Activated naive CD8-positive, alpha-beta T cell treated with anti-CD3 and anti-CD28 coated beads, Interleukin-2, amount 50 U/mL, for 24 hours (primary cell): ENCODE measurements at regions not wholly inside any gene's neighbourhood (a gene's known extent, or its start where the extent isn't known, plus 50 kb on each side); places are given as distances from the start of the nearest gene placed in this dataset.
"Not testable (repeated sequence)": the region's sequence is repeated elsewhere in the genome, so short reads cannot be mapped to it uniquely, and the experiment has no call there.

Source experiments
- ATAC-seq: fragments of 150-1000 bp; cut with Tn5 transposase; one replicate; pipeline ENCODE4 v1.10.0; 2021
- DNase-seq: peaks from one replicate; pipeline ENCODE4 v3.0.0; 2021
- H3K27ac Mint-ChIP-seq: one replicate; pipeline ENCODE4 v1.8.0; 2021; ENCODE audit warnings: mild to moderate bottlenecking, mixed read lengths
- H3K27me3 Mint-ChIP-seq: one replicate; pipeline ENCODE4 v1.8.0; 2021; ENCODE audit warnings: mixed read lengths
- H3K36me3 Mint-ChIP-seq: one replicate; pipeline ENCODE4 v1.8.0; 2021; ENCODE audit warnings: low read depth, mixed read lengths
- H3K4me1 Mint-ChIP-seq: one replicate; pipeline ENCODE4 v1.8.0; 2021; ENCODE audit warnings: mixed read lengths
- H3K4me3 Mint-ChIP-seq: one replicate; pipeline ENCODE4 v1.8.0; 2021; ENCODE audit warnings: mild to moderate bottlenecking, moderate library complexity, mixed read lengths
- H3K9me3 Mint-ChIP-seq: one replicate; pipeline ENCODE4 v1.8.0; 2021; ENCODE audit warnings: mixed read lengths

DNA sequence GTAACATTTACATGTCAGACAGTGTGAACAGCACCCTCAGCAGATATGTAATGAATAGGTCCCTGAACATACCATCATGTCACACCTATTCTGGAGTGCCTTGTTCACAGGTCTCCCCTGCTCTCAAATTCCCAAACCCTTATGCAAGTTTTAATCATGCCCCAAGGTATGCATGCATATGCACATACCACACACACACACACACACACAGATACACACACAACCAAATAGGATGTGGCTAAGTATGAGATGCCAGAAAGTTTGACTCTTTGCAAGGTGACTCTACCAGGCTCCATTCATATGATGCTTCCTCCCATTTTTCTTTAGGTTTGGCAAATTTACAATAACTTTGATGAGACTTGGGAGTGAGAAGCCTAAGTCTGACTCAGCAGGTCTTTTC is 243.8 kb upstream of the IRAK1BP1 start:
- DNase-seq (no peak), ATAC-seq (no peak)
- Mint-ChIP-seq H3K4me1 (no peaks in the 10 kb centered on the region), H3K4me3 (no peak overlapping the region), H3K9me3 (no peaks in the 10 kb centered on the region), H3K27me3 (peaks cover 3% of the 10 kb centered on the region), H3K36me3 (no peaks in the 10 kb centered on the region), H3K27ac (no peak overlapping the region)

DNA sequence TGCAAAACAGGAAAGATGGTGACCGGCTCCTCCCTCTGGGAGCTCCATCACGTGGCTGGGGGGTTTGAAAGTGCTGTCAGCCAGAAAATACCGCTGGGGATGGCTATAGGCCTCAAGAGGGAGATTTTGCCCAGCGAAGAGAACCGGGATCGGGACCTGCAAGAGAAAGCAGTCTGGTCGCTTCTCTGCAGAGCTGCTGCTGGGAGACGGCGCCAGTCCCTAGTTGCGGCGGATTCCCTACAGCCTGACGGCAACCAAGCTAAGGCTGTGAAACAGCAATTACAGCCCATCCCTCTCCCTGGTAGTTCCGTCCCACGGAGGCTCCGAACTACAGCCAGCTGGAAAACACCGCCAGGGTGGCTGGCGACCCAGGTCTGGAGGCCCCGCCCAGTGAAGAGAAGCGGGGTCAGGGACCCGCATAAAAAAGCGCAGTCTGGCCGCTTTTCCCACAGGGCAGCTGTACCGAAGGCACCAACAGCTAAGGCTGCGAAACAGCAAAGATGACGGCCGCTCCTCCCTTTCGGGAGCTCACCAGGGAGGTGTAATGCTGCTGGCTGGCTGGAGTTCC is 238.1 kb upstream of the IRAK1BP1 start:
- Mint-ChIP-seq H3K9me3 (peaks cover 3% of the 10 kb centered on the region), H3K27me3 (peaks cover 11% of the 10 kb centered on the region), H3K27ac (no peak overlapping the region), H3K4me3 (no peak overlapping the region), H3K36me3 (no peaks in the 10 kb centered on the region), H3K4me1 (no peaks in the 10 kb centered on the region)
- no peak for DNase-seq
- no peak for ATAC-seq

DNA sequence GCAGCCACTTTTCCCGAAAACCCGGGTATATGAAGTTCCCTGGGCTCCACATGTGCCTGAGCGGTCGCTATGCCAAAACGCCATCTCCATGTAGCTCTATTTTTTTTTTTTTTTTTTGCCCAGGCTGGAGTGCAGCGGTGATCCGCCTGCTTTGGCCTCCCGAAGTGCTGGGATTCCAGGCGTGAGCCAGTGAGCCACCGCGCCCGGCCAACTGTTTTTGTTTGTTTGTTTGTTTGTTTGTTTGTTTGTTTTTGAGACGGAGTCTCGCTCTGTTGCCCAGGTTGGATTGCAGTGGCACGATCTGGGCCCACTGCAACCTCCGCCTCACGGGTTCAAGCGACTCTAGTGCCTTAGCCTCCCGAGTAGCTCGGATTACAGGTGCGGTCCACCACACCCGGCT is 237.5 kb upstream of the IRAK1BP1 start:
- H3K27me3 Mint-ChIP-seq: peaks cover 11% of the 10 kb centered on the region
- DNase-seq (no peak), ATAC-seq (no peak)
- H3K4me3 Mint-ChIP-seq: no peak overlapping the region
- H3K27ac Mint-ChIP-seq: no peak overlapping the region
- no peaks in the 10 kb centered on the region for H3K36me3 Mint-ChIP-seq
- H3K4me1 Mint-ChIP-seq: no peaks in the 10 kb centered on the region
- H3K9me3 Mint-ChIP-seq: peaks cover 3% of the 10 kb centered on the region

DNA sequence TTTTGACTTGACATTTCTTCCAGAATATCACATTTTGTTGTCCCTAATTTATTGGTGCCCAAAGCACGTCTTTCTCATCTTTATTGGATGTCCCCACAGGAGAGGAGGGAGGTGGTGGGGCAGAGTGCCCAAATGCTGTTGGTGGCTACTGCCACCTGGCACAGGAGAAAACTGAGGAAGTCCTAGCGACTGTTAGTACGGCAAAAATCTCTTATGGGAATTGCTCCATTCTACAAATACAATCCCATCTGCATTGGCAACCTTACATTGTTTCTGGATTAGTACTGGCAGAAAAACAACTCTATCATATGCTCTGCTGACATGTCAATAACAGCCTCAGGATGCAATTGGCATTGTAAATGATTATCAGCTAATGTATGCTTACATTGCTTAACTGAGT is 235.4 kb upstream of the IRAK1BP1 start:
- DNase-seq (no peak), ATAC-seq (no peak)
- H3K4me1 Mint-ChIP-seq: no peaks in the 10 kb centered on the region
- H3K9me3 Mint-ChIP-seq: peaks cover 3% of the 10 kb centered on the region
- H3K27ac Mint-ChIP-seq: no peak overlapping the region
- no peaks in the 10 kb centered on the region for H3K36me3 Mint-ChIP-seq
- no peak overlapping the region for H3K4me3 Mint-ChIP-seq
- H3K27me3 Mint-ChIP-seq: peaks cover 11% of the 10 kb centered on the region

DNA sequence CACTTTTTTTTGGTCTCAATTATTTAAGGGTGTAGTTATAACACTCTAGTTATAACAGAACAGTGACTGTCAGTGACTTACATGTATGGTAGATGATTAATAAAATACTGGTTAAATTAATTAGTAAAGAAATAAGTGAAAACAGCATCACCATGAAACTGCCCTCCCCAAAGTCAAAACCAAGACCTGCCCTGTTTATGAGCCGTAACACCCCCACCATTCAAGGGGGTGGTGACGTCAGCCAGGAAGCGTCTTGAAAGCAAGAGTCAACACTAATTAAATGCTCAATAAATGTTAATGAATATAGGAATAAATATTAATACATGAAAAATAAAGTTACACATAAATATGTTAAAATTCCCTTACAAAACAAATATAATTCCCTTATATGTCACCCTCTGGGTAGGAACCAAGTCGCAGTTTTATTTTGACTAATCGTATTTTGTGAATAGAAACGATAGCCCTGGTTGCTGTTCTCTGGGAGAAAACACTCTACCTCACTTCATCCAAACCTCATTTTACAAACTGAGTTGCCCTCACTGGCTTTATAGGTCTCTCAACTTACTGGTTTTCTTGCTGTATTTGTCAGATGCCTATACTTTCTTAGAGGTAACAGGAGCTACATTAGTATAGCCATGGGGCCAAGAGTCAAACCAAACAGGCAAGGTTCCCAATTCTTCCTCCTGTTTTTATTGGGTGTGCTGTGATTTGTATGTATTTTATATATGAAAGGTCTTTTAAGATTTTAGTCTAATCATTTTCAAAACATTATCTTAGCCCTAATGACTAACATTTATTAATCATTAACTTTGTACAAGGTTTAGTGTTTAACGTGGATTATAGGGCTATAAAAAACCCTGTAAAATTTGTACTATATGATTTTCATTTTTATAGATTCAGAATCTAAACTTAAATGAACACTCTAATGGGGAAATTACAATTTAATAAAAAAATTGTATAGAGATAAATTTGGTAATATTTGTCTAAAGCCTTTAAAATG is 227.9 kb upstream of the IRAK1BP1 start:
- Mint-ChIP-seq H3K4me1 (no peaks in the 10 kb centered on the region), H3K4me3 (no peak overlapping the region), H3K36me3 (no peaks in the 10 kb centered on the region), H3K27me3 (no peaks in the 10 kb centered on the region), H3K9me3 (peaks cover 15% of the 10 kb centered on the region), H3K27ac (no peak overlapping the region)
- ATAC-seq: no peak
- DNase-seq: no peak

DNA sequence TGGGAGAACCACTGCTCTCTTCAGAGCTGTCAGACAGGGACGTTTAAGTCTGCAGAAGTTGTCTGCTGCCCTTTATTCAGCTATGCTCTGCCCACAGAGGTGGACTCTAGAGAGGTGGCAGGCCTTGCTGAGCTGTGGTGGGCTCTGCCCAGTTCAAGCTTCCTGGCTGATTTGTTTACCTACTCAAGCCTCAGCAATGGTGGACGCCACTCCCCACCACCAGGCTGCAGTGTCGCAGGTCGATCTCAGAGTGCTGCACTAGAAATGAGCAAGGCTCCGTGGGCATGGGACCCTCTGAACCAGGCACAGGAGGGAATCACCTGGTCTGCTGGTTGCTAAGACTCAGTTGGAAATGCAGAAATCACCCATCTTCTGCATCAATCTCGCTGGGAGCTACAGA is 223.4 kb upstream of the IRAK1BP1 start:
- H3K9me3 Mint-ChIP-seq: peaks cover 19% of the 10 kb centered on the region
- not testable (repeated sequence) for H3K36me3 Mint-ChIP-seq, H3K27ac Mint-ChIP-seq, ATAC-seq, H3K27me3 Mint-ChIP-seq, DNase-seq, H3K4me1 Mint-ChIP-seq, H3K4me3 Mint-ChIP-seq

DNA sequence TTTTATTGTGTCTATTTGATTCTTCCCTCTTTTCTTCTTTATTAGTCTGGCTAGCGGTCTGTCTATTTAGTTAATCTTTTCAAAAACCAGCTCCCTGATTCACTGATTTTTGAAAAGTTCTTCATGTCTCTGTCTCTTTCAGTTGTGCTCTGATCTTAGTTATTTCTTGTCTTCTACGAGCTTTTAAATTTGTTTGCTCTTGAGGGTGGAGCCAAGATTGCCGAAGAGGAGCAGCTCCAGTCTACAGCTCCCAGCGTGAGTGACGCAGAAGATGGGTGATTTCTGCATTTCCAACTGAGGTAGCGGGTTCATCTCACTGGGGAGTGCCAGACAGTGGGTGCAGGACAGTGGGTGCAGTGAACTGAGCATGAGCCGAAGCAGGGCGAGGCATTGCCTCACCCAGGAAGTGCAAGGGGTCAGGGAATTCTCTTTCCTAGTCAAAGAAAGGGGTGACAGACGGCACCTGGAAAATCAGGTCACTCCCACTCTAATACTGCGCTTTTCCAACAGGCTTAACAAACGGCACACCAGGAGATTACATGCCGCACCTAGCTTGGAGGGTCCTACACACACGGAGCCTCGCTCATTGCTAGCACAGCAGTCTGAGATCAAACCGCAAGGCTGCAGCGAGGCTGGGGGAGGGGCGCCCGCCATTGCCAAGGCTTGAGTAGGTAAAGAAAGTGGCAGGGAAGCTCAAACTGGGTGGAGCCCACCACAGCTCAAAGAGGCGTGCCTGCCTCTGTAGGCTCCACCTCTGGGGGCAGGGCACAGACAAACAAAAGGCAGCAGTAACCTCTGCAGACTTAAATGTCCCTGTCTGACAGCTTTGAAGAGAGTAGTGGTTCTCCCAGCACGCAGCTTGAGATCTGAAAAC is 220.6 kb upstream of the IRAK1BP1 start:
- not testable (repeated sequence) for H3K27me3 Mint-ChIP-seq, H3K4me3 Mint-ChIP-seq, DNase-seq, H3K36me3 Mint-ChIP-seq, H3K4me1 Mint-ChIP-seq, ATAC-seq, H3K27ac Mint-ChIP-seq
- H3K9me3 Mint-ChIP-seq: peaks cover 12% of the 10 kb centered on the region

DNA sequence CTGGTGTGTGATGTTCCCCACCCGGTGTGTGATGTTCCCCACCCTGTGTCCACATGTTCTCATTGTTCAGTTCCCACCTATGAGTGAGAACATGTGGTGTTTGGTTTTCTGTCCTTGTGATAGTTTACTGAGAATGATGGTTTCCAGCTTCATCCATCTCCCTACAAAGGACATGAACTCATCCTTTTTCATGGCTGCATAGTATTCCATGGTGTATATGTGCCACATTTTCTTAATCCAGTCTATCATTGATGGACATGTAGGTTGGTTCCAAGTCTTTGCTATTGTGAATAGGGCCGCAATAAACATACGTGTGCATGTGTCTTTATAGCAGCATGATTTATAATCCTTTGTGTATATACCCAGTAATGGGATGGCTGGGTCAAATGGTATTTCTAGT is 201.5 kb upstream of the IRAK1BP1 start:
- H3K36me3 Mint-ChIP-seq, H3K9me3 Mint-ChIP-seq, H3K27me3 Mint-ChIP-seq, H3K4me3 Mint-ChIP-seq, H3K4me1 Mint-ChIP-seq, ATAC-seq, DNase-seq, H3K27ac Mint-ChIP-seq: not testable (repeated sequence)

DNA sequence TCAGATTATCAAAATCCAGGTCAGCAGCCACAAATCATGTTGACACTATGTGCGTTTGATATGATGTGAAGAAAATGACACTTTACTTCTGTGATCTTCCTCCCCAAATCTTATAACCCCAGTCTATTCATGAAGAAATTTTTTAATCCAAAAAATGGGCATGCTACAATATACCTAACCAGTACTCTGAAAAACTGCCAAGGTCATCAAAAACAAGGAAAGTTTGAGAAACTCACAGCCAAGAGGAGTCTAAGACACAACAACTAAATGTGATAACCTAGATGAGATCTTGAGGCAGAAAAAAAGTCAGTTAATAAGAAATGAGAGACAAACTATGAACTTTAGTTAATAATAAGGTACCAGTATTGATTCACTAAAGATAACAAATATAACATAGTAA is 200.6 kb upstream of the IRAK1BP1 start:
- Mint-ChIP-seq H3K4me3 (no peak overlapping the region), H3K27ac (no peak overlapping the region), H3K4me1 (no peaks in the 10 kb centered on the region), H3K36me3 (no peaks in the 10 kb centered on the region), H3K9me3 (no peaks in the 10 kb centered on the region), H3K27me3 (no peaks in the 10 kb centered on the region)
- DNase-seq (no peak), ATAC-seq (no peak)

DNA sequence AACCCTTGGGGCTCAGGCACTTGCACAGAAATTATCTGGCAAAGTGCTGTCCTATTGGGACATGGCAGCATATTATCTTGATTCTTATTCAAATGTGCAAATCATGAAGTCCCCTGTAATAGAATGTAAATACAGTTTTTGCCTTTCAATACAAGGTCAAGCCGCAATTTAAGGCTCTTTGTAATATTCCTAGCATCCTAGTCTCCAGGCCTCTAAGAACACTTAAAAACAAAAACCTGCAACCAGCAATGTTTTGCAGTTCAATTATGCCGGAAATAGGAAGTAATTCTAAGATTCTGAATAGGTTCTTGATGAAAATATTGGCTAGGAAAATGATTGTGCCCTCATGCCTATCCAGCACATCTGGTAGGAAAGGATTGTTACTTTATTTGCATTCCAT is 197.2 kb upstream of the IRAK1BP1 start:
- no peaks in the 10 kb centered on the region for H3K9me3 Mint-ChIP-seq
- H3K36me3 Mint-ChIP-seq: no peaks in the 10 kb centered on the region
- H3K4me1 Mint-ChIP-seq: no peaks in the 10 kb centered on the region
- H3K4me3 Mint-ChIP-seq: no peak overlapping the region
- ATAC-seq: no peak
- H3K27me3 Mint-ChIP-seq: no peaks in the 10 kb centered on the region
- no peak overlapping the region for H3K27ac Mint-ChIP-seq
- no peak for DNase-seq

DNA sequence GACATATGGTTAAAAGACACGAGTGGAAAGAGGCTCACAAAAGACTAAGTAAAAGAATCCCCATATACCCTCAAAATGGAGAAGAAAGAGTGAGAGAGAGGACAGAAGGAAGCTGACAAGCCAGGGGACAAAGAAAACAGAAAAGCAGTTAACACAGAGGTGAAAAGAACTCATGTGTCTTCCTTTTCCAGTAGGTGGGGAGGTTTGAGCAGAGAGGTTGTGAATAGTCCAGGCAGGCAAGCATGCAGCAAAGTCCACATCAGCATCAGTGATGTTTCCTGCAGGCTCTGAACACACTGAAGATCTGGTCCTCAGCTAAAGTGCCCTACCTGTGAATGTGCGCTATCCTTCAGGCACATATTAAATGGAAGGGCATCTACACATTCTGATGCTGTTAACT is 196.5 kb upstream of the IRAK1BP1 start:
- Mint-ChIP-seq H3K4me1 (no peaks in the 10 kb centered on the region), H3K36me3 (no peaks in the 10 kb centered on the region), H3K27me3 (no peaks in the 10 kb centered on the region), H3K27ac (no peak overlapping the region), H3K4me3 (no peak overlapping the region), H3K9me3 (no peaks in the 10 kb centered on the region)
- no peak for ATAC-seq
- DNase-seq: no peak

DNA sequence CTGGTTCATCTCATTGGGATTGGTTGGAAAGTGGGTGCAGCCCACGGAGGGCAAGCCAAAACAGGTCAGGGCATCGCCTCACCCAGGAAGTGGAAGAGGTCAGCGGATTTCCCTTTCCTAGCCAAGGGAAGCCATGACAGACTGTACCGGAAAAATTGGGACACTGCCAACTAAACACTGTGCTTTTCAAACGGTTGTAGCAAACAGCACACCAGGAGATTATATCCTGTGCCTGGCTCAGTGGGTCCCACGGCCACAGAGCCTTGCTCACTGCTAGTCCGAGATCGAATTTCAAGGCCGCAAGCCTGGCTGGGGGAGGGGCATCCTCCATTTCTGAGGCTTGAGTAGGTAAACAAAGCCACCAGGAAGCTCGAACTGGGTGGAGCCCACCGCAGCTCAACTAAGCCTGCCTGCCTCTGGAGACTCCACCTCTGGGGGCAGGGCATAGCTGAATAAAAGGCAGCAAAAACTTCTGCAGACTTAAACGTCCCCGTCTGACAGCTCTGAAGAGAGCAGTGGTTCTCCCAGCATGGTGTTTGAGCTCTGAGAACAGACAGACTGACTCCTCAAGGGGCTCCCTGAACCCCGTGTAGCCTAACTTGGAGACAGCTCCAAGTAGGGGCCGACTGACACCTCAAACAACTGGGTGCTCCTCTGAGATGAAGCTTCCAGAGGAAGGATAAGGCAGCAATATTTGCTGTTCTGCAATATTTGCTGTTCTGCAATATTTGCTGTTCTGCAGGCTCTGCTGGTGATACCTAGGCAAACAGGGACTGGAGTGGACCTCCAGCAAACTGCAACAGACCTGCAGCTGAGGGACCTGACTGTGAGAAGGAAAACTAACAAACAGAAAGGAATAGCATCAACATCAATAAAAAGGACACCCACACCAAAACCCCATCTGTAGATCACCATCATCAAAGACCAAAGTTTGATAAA is 191.0 kb upstream of the IRAK1BP1 start:
- not testable (repeated sequence) for H3K36me3 Mint-ChIP-seq, H3K4me3 Mint-ChIP-seq, H3K4me1 Mint-ChIP-seq, DNase-seq, ATAC-seq, H3K27ac Mint-ChIP-seq, H3K9me3 Mint-ChIP-seq, H3K27me3 Mint-ChIP-seq

DNA sequence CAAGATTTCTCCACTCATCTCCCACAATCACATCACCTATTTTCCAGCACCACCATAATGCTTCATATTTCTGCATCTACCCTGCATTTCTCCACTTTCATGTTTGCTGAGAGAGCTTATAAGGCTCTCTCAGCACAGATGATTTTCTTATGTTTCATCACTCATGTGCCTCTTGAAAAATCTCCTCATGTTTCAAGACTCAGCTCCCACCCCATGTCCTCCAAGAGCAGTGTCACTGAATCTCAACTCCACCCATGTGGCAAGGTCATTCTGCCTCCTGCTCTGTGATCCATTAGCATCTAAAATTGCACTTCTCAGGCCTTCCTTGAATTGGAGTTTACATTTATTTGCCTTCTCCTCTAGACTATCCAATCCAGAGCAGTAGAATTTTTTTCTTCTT is 178.7 kb upstream of the IRAK1BP1 start:
- Mint-ChIP-seq H3K4me1 (no peaks in the 10 kb centered on the region), H3K27ac (no peak overlapping the region), H3K27me3 (no peaks in the 10 kb centered on the region), H3K4me3 (no peak overlapping the region), H3K36me3 (no peaks in the 10 kb centered on the region), H3K9me3 (no peaks in the 10 kb centered on the region)
- no peak for ATAC-seq
- no peak for DNase-seq

DNA sequence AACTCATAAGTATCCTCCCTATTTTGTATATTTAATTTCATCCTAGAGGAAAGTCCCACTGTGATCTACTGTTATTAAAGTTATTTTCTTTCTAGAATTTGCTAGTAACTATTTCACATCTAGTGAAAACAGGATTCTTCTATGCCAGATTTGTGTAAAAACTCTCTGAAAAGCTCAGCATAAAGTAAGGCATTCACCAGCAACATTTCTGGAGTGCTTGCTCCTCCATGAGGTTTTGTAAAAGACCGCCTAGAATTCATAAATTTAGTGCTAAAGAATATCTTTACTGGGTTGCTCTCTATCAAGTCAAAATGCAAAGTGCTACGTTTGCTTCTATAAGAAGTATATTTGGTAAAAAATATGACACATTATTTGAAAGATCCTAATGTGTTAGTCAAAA is 173.5 kb upstream of the IRAK1BP1 start:
- no peak for DNase-seq
- H3K27ac Mint-ChIP-seq: no peak overlapping the region
- no peaks in the 10 kb centered on the region for H3K4me1 Mint-ChIP-seq
- no peak for ATAC-seq
- no peak overlapping the region for H3K4me3 Mint-ChIP-seq
- peaks cover 1% of the 10 kb centered on the region for H3K27me3 Mint-ChIP-seq
- no peaks in the 10 kb centered on the region for H3K9me3 Mint-ChIP-seq
- H3K36me3 Mint-ChIP-seq: no peaks in the 10 kb centered on the region
